ENCODE measurements at regions not wholly inside any gene's neighbourhood (a gene's known extent, or its start where the extent isn't known, plus 50 kb on each side); places are given as distances from the start of the nearest gene placed in this dataset.

DNA sequence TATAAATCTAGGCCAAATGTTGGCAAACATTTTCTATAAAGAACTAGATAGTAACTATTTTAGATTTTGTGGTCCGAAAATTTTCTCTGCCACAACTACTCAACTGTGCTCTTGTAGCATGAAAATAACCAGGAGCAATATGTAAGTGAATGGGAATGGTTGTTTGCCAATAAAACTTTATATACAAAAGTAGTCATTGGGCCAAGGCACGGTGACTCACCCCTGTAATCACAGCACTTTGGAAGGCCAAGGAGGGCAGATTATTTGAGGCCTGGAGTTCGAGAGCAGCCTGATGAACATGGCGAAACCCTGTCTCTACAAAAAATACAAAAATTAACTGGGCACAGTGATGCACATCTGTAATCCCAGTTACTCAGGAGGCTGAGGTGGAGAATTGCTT is 617.1 kb downstream of the EPM2A start:
- TF ChIP-seq, protein P1, sequence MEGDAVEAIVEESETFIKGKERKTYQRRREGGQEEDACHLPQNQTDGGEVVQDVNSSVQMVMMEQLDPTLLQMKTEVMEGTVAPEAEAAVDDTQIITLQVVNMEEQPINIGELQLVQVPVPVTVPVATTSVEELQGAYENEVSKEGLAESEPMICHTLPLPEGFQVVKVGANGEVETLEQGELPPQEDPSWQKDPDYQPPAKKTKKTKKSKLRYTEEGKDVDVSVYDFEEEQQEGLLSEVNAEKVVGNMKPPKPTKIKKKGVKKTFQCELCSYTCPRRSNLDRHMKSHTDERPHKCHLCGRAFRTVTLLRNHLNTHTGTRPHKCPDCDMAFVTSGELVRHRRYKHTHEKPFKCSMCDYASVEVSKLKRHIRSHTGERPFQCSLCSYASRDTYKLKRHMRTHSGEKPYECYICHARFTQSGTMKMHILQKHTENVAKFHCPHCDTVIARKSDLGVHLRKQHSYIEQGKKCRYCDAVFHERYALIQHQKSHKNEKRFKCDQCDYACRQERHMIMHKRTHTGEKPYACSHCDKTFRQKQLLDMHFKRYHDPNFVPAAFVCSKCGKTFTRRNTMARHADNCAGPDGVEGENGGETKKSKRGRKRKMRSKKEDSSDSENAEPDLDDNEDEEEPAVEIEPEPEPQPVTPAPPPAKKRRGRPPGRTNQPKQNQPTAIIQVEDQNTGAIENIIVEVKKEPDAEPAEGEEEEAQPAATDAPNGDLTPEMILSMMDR (IDR thresholded peaks at IDR 0.05; ENCODE audit: low read length), result no peak
- TF ChIP-seq EZH2 (IDR thresholded peaks at IDR 0.05; ENCODE audit: borderline replicate concordance, low read length), result no peak

Measured in OCI-LY1 (cell line).